ENCODE measurements at regions not wholly inside any gene's neighbourhood (a gene's known extent, or its start where the extent isn't known, plus 50 kb on each side); places are given as distances from the start of the nearest gene placed in this dataset.

DNA sequence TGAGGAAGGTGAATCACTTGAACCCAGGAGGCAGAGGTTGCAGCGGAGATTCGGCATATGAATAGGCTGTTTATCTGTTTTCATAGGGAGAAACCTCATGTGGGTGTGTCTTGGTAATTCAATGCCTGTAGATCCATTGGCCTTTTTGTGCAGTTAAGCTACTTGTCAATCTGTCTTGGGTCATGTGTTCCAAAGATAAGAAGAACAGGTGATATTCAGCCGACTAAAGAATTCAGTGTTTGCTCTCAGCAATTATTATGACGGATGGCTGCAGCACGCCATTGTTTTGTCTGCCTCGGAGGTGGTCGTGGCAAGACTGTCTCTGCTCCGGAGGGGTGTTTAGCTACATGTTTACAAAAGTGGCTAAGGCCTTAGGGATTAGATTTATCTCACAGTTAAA lies 573.0 kb upstream of the PCDH9 start:
- POLR2A ChIA-PET (ENCODE audit: partially characterized antibody), result no interaction called here
- Histone ChIP-seq H2BK20ac (ENCODE audit: low read length) (no peak overlapping the region), H3K9ac (replicated peaks in 1 of 4; ENCODE audit: extremely low read depth in 1 of 4, low read depth in 3 of 4, low read length in 3 of 4) (peak overlapping the region in 1 of 4 experiments; percentile 13; a peak in 1 of 7 replicates), H3K27ac (ENCODE audit: low read depth, low read length) (no peak overlapping the region), H3K9me3 (ENCODE audit: insufficient read depth in 2 of 2, low read depth in 1 of 2, low read length in 1 of 2) (no peaks in the 10 kb centered on the region), H4K5ac (ENCODE audit: insufficient read length, low read depth, low read length) (no peak overlapping the region), H3K23ac (ENCODE audit: insufficient read length) (no peak overlapping the region), H3K4me3 (ENCODE audit: extremely low read depth in 1 of 4, insufficient read depth in 2 of 4, low read depth in 3 of 4, low read length in 4 of 4) (no peak overlapping the region), H2AFZ (ENCODE audit: low read length) (no peak overlapping the region), H2BK120ac (replicated peaks; ENCODE audit: low read depth, low read length) (no peak overlapping the region), H3K14ac (ENCODE audit: insufficient read length) (no peak overlapping the region), H4K20me1 (replicated peaks in 1 of 2; ENCODE audit: control insufficient read depth in 1 of 2, insufficient read depth in 2 of 2, low read length in 2 of 2) (no peaks in the 10 kb centered on the region), H2BK12ac (ENCODE audit: low read depth, low read length) (no peak overlapping the region), H3K18ac (ENCODE audit: extremely low read depth, low read length) (no peak overlapping the region), H4K91ac (replicated peaks; ENCODE audit: insufficient read length, low read length) (no peak overlapping the region), H3K79me1 (ENCODE audit: low read depth, low read length) (no peaks in the 10 kb centered on the region), H2AK5ac (ENCODE audit: low read depth, low read length) (no peak overlapping the region), H2BK15ac (ENCODE audit: low read length) (no peak overlapping the region), H3K4me2 (ENCODE audit: insufficient read depth in 1 of 2, low read depth in 2 of 2, low read length in 2 of 2) (no peak overlapping the region), H3K56ac (replicated peaks; ENCODE audit: insufficient read length, low read depth, low read length) (no peak overlapping the region), H3K4me1 (replicated peaks in 1 of 4; ENCODE audit: control insufficient read depth in 3 of 4, insufficient read depth in 4 of 4, low read length in 3 of 4) (no peaks in the 10 kb centered on the region), H3K36me3 (ENCODE audit: control insufficient read depth in 2 of 4, insufficient read depth in 4 of 4, low read length in 3 of 4) (no peaks in the 10 kb centered on the region), H2BK5ac (ENCODE audit: low read depth, low read length) (no peak overlapping the region), H4K8ac (ENCODE audit: extremely low read depth, insufficient read depth, low read length) (no peak overlapping the region), H3K27me3 (replicated peaks in 1 of 4; ENCODE audit: control insufficient read depth in 3 of 4, extremely low read depth in 1 of 4, insufficient read depth in 3 of 4, low read length in 3 of 4) (no peaks in the 10 kb centered on the region), H3K23me2 (ENCODE audit: low read depth, low read length) (no peaks in the 10 kb centered on the region), H3K79me2 (ENCODE audit: control insufficient read depth in 1 of 2, insufficient read depth in 2 of 2, low read length in 2 of 2) (no peaks in the 10 kb centered on the region), H3K4ac (replicated peaks; ENCODE audit: insufficient read length, low read depth, low read length) (no peak overlapping the region)
- FAIRE-seq, result no peak
- CTCF ChIA-PET (ENCODE audit: partially characterized antibody), result interaction anchor here (0.8 to 1.3 kb wide), 4 partner anchors 10 to 387 kb away, joined by 3 to 4 read pairs (median 3); no protein-coding TSS in a partner anchor
- DNase-seq (ENCODE audit: low read depth in 1 of 2, low spot score in 2 of 2), result no peak
- 98% methylated on average over 8 of the region's 8 CpGs; no CpG with 5 or more reads in 1 of the 2 experiments for whole genome bisulfite sequencing, 2 experiments (ENCODE audit: extremely low coverage in 1 of 2, insufficient coverage in 1 of 2, insufficient read length in 1 of 2, insufficient replicate concordance in 2 of 2, low coverage in 1 of 2, low lambda C conversion rate in 2 of 2, missing lambda C conversion rate in 1 of 2)
- TF ChIP-seq NANOG (IDR thresholded peaks at IDR 0.05; ENCODE audit: insufficient read depth, low read depth, low read length, poor library complexity, severe bottlenecking) (no peak), SUZ12 (IDR thresholded peaks at IDR 0.05; ENCODE audit: low read length) (no peak), TAF1 (IDR thresholded peaks at IDR 0.05; ENCODE audit: low read depth, low read length) (no peak), SP1 (IDR thresholded peaks at IDR 0.05; ENCODE audit: low read depth, low read length) (no peak), ZNF274 (IDR thresholded peaks at IDR 0.05; ENCODE audit: borderline replicate concordance, extremely low read depth, low read length) (no peak), ASH2L (IDR thresholded peaks at IDR 0.05; ENCODE audit: low read length) (no peak), CTBP2 (IDR thresholded peaks at IDR 0.05; ENCODE audit: borderline replicate concordance, insufficient read depth, insufficient read length, low read length) (no peak), PHF8 (conservative IDR thresholded peaks at IDR 0.05; ENCODE audit: low read depth, low read length) (no peak), TCF12 (IDR thresholded peaks at IDR 0.05; ENCODE audit: low read depth, low read length) (no peak), RNF2 (IDR thresholded peaks at IDR 0.05; ENCODE audit: borderline replicate concordance, low read depth, low read length, missing control alignments, poor library complexity, severe bottlenecking) (no peak), SIRT6 (IDR thresholded peaks at IDR 0.05; ENCODE audit: low read length) (no peak), EP300 (IDR thresholded peaks at IDR 0.05; ENCODE audit: borderline replicate concordance in 1 of 2, low read depth in 2 of 2, low read length in 2 of 2) (no peak), POLR2AphosphoS5 (IDR thresholded peaks at IDR 0.05; ENCODE audit: low read depth, low read length) (no peak), JUN (IDR thresholded peaks at IDR 0.05; ENCODE audit: low read depth, low read length) (no peak)
- TF ChIP-seq, protein P1, sequence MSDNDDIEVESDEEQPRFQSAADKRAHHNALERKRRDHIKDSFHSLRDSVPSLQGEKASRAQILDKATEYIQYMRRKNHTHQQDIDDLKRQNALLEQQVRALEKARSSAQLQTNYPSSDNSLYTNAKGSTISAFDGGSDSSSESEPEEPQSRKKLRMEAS (IDR thresholded peaks at IDR 0.05), result no peak

All from H1 (cell line).